GM10266 (cell line): ENCODE measurements at regions not wholly inside any gene's neighbourhood (a gene's known extent, or its start where the extent isn't known, plus 50 kb on each side); places are given as distances from the start of the nearest gene placed in this dataset.

Experiments used
- DNase-seq: peaks from one replicate; pipeline ENCODE4 v3.0.0; 2012; ENCODE audit errors: extremely low spot score
- CTCF ChIP-seq: IDR thresholded peaks from 2 replicates; pipeline ENCODE4 v1.5.1; 2012; ENCODE audit warnings: mild to moderate bottlenecking, low read depth; ENCODE audit not compliant: control insufficient read depth, insufficient read depth; ENCODE audit errors: missing control alignments

GRCh38 chr4:155542415-155542814 is 124.2 kb upstream of the GUCY1A1 start:
- no peak for TF ChIP-seq CTCF
- DNase-seq = no peak

- no peak for TF ChIP-seq CTCF
- no peak for DNase-seq
Measured at GRCh38 chr4:155541716-155542115, 124.9 kb upstream of the GUCY1A1 start.

GRCh38 chr4:155540698-155541097 is 126.0 kb upstream of the GUCY1A1 start:
- no peak for DNase-seq
- no peak for TF ChIP-seq CTCF

GRCh38 chr4:155539746-155540145 is 126.9 kb upstream of the GUCY1A1 start:
- DNase-seq = no peak
- no peak for TF ChIP-seq CTCF

- no peak for DNase-seq
Measured at GRCh38 chr4:155535802-155536454, 130.7 kb upstream of the GUCY1A1 start.

GRCh38 chr4:155532373-155533085 is 134.1 kb upstream of the GUCY1A1 start:
- DNase-seq = no peak
- TF ChIP-seq CTCF = no peak

More at GRCh38 chr4:155535802-155536454, 130.7 kb upstream of the GUCY1A1 start:
- no peak for TF ChIP-seq CTCF

- DNase-seq = no peak
- no peak for TF ChIP-seq CTCF
Measured at GRCh38 chr4:155530857-155531256, 135.8 kb upstream of the GUCY1A1 start.
